A549 (cell line): ENCODE measurements at regions not wholly inside any gene's neighbourhood (a gene's known extent, or its start where the extent isn't known, plus 50 kb on each side); places are given as distances from the start of the nearest gene placed in this dataset.

Experiments used
- ATAC-seq, 2 experiments: fragments of 200-7000 bp in 1 of 2; fragments of >200 bp in 1 of 2; cut with Nextera tagmentation in 1 of 2; cut with Tn5 transposase in 1 of 2; 3 replicates each; pipeline versions ENCODE4 v1.8.0 to v1.9.1; 2018 to 2020; ENCODE audit warnings: mild to moderate bottlenecking in 1 of 2, moderate library complexity in 1 of 2
- CTCF ChIA-PET: fragments of 300-600 bp; sonication (Branson Sonifier 250); formaldehyde crosslinking; extraction: SDS; loops from one replicate; lab custom pipeline; 2021; ENCODE audit warnings: antibody characterized with exemption, inconsistent platforms; lab: Yijun Ruan, JAX
- POLR2A ChIA-PET: fragments of 350-600 bp; formaldehyde crosslinking; extraction: SDS; loops from one replicate; lab custom pipeline; 2021; ENCODE audit warnings: antibody characterized with exemption, inconsistent platforms; lab: Yijun Ruan, JAX
- DNase-seq, 2 experiments: peaks; one replicate each; pipeline versions ENCODE4 v3.0.0 to v3.0.0-alpha.2; 2011 to 2016; ENCODE audit warnings: low read depth in 1 of 2, low spot score in 1 of 2
- FAIRE-seq: peaks from 2 replicates; lab custom pipeline; 2011; peaks lifted over from hg19 to GRCh38; lab: Jason Lieb, UNC
- H3K27ac ChIP-seq, 2 experiments: fragments of >200 bp; sonication (Bioruptor Twin); formaldehyde crosslinking; 3 replicates each; pipeline ENCODE4 v1.5.1; 2016 to 2017
- H3K4me1 ChIP-seq: fragments of >200 bp; sonication (Bioruptor Twin); formaldehyde crosslinking; 3 replicates; pipeline ENCODE4 v1.6.1; 2016
- H3K4me2 ChIP-seq: fragments of >200 bp; sonication (Bioruptor Twin); formaldehyde crosslinking; 3 replicates; pipeline ENCODE4 v1.6.1; 2016
- H3K4me3 ChIP-seq: fragments of >200 bp; sonication (Bioruptor Twin); formaldehyde crosslinking; 3 replicates; pipeline ENCODE4 v1.5.1; 2016
- H3K9me3 ChIP-seq: fragments of >200 bp; sonication (Bioruptor Twin); formaldehyde crosslinking; 3 replicates; pipeline ENCODE4 v1.6.1; 2016
- BHLHE40 ChIP-seq: IDR thresholded peaks from 2 replicates; pipeline ENCODE4 v1.6.1; 2012; ENCODE audit warnings: low read depth, low read length, inconsistent platforms
- E2F6 ChIP-seq: IDR thresholded peaks from 2 replicates; pipeline ENCODE4 v1.6.1; 2012; ENCODE audit warnings: low read depth, borderline replicate concordance
- EHMT2 ChIP-seq: fragments of 200-600 bp; sonication (generic); IDR thresholded peaks from 2 replicates; pipeline ENCODE4 v1.6.1; 2016; ENCODE audit warnings: antibody characterized with exemption, low read depth, mild to moderate bottlenecking, moderate library complexity
- ELK1 ChIP-seq: fragments of 150-350 bp; IDR thresholded peaks from 2 replicates; pipeline ENCODE4 v1.6.1; 2014; ENCODE audit warnings: low read depth, mild to moderate bottlenecking, low read length
- ESRRA ChIP-seq: fragments of 150-350 bp; IDR thresholded peaks from 2 replicates; pipeline ENCODE4 v1.6.1; 2014; ENCODE audit warnings: mild to moderate bottlenecking, low read length, borderline replicate concordance
- FOSB ChIP-seq: fragments of 250-450 bp; sonication (Bioruptor Pico); IDR thresholded peaks from 2 replicates; pipeline ENCODE4 v1.5.0; 2020; ENCODE audit warnings: mild to moderate bottlenecking, moderate library complexity
- HDAC2 ChIP-seq: fragments of 200-600 bp; sonication (generic); IDR thresholded peaks from 2 replicates; pipeline ENCODE4 v1.6.1; 2016
- HEYL ChIP-seq: fragments of 250-450 bp; sonication (Bioruptor Pico); IDR thresholded peaks from 2 replicates; pipeline ENCODE4 v1.8.0; 2021; ENCODE audit warnings: mild to moderate bottlenecking, moderate library complexity
- JUNB ChIP-seq: fragments of >200 bp; sonication (Bioruptor Twin); formaldehyde crosslinking; IDR thresholded peaks from 2 replicates; pipeline ENCODE4 v1.6.1; 2016
- KDM1A ChIP-seq: fragments of 200-600 bp; sonication (generic); IDR thresholded peaks from 2 replicates; pipeline ENCODE4 v1.6.1; 2016; ENCODE audit warnings: low read depth, mild to moderate bottlenecking
- KDM5A ChIP-seq: fragments of 200-600 bp; sonication (generic); IDR thresholded peaks from 2 replicates; pipeline ENCODE4 v1.6.1; 2016; ENCODE audit warnings: antibody characterized with exemption, mild to moderate bottlenecking
- MYC ChIP-seq: IDR thresholded peaks from 2 replicates; pipeline ENCODE4 v1.6.1; 2012; ENCODE audit warnings: mild to moderate bottlenecking, inconsistent platforms, low read length, improper control_type of control experiment, borderline replicate concordance
- NFE2L2 ChIP-seq: fragments of 150-350 bp; conservative IDR thresholded peaks from 2 replicates; pipeline ENCODE4 v1.6.1; 2014; ENCODE audit warnings: low read length
- PBX3 ChIP-seq: IDR thresholded peaks from 2 replicates; pipeline ENCODE4 v1.6.1; 2012
- POLR2A ChIP-seq: IDR thresholded peaks from 2 replicates; pipeline ENCODE4 v1.6.1; 2012; ENCODE audit warnings: mild to moderate bottlenecking, low read length
- POLR2AphosphoS2 ChIP-seq: conservative IDR thresholded peaks from 2 replicates; pipeline ENCODE4 v1.6.1; 2012; ENCODE audit warnings: low read length, improper control_type of control experiment, inconsistent platforms
- RFX5 ChIP-seq: fragments of 450-650 bp; IDR thresholded peaks from 2 replicates; pipeline ENCODE4 v1.7.1; 2014; ENCODE audit warnings: antibody characterized with exemption, mild to moderate bottlenecking, moderate library complexity
- SMC3 ChIP-seq: fragments of >200 bp; sonication (Bioruptor Twin); formaldehyde crosslinking; IDR thresholded peaks from 3 replicates; pipeline ENCODE4 v1.6.1; 2018; ENCODE audit warnings: inconsistent platforms
- ZFP36 ChIP-seq: fragments of 450-650 bp; IDR thresholded peaks from 2 replicates; pipeline ENCODE4 v1.6.1; 2014; ENCODE audit warnings: borderline replicate concordance; ENCODE audit not compliant: partially characterized antibody
- WGBS: methylation state at CpG from one replicate; pipeline ENCODE4 v1.1.6; 2017; ENCODE audit errors: missing lambda C conversion rate; 5-methylcytosine and 5-hydroxymethylcytosine counted together
- TF ChIP-seq, protein P1 (sequence below): fragments of >200 bp; sonication (Bioruptor Twin); formaldehyde crosslinking; IDR thresholded peaks from 3 replicates; pipeline ENCODE4 v1.6.1; 2016
- TF ChIP-seq, protein P2 (sequence below): IDR thresholded peaks from 2 replicates; pipeline ENCODE4 v1.6.1; 2012

DNA sequence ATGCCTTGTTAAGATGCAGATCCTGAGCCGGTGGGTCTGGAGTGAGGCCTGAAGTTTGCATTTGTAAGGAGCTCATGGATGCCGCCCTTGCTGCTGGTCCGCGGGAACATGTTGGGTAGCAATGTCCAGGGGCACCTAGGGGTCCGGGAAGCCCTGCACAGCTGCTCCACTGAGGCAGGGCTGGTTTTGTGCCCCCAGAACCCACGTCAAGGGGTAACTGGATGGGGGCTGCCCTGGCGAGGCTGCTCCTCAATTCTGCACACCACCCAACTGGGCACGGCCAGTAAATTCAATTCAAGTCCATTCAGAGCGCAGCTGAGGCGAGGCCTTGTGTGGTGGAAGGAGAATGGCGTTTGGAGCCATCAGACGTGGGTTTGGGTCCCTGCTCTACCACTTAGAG lies 246.3 kb upstream of the PITRM1 start (continued):
- TF ChIP-seq E2F6 (no peak), SMC3 (no peak), MYC (no peak)

DNA sequence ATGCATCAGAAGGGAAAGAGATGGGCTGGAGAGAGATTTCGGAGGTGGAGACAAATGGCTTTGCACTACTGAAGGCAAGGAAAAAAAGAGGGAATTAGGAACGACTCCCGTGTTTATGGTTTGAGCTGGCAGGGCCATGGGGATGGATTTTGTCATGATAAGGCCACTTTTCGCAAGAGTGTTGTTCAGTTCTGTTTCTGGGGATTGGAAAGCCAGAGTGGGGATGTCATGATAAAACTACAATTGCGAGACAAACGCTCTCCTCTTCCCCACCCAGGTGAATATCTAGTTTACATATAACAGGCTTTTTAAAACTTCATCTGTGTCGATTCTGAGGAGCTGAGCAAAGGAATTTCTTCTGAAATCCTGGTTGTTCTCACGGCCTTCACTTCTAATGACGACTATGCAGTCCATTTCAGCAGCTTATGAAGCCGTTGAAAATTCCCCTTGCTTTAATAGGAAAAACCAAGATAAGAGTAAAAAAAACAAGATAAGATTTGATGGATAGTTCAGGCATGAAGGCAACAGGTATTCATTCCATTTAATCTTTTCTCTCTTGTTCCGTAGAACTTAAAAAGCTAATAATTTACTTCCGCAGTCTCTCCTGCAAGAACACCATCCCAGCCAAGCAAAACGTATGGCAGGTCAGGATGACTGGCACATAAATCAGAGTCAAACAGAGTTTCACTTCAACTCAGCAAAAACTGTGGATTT lies 245.6 kb upstream of the PITRM1 start:
- CTCF ChIA-PET, result no interaction called here
- Histone ChIP-seq H3K4me3 (no peak overlapping the region), H3K4me1 (no peaks in the 10 kb centered on the region)
- 75% methylated on average over 13 of the region's 13 CpGs for WGBS
- FAIRE-seq (no peak), DNase-seq (no peak)
- TF ChIP-seq HEYL (CRISPR knock-in tag) (no peak), NFE2L2 (0 out of 2 replicates have a peak, but pooled peaks have one; percentile 13)
- TF ChIP-seq, all 56 proteins: peak for 1
- Histone ChIP-seq H3K27ac (no peak overlapping the region), H3K9me3 (no peaks in the 10 kb centered on the region), H3K4me2 (no peak overlapping the region)
- ATAC-seq, result no peak
- POLR2A ChIA-PET, result no interaction called here

GRCh38 chr10:3417096-3417495 lies 244.5 kb upstream of the PITRM1 start:
- 93% methylated on average over 9 of the region's 9 CpGs for WGBS
- no peak for FAIRE-seq
- H3K9me3 ChIP-seq, result no peaks in the 10 kb centered on the region
- no peak for ATAC-seq
- ChIA-PET CTCF (interaction anchor here (0.9 kb wide), 1 partner anchor 176 kb away, joined by 3 read pairs; no protein-coding TSS in a partner anchor), POLR2A (no interaction called here)
- TF ChIP-seq POLR2A, result no peak
- TF ChIP-seq ESRRA, result no peak
- no peak for TF ChIP-seq ZFP36
- no peak for TF ChIP-seq HDAC2
- TF ChIP-seq JUNB, result no peak
- TF ChIP-seq, protein P1, sequence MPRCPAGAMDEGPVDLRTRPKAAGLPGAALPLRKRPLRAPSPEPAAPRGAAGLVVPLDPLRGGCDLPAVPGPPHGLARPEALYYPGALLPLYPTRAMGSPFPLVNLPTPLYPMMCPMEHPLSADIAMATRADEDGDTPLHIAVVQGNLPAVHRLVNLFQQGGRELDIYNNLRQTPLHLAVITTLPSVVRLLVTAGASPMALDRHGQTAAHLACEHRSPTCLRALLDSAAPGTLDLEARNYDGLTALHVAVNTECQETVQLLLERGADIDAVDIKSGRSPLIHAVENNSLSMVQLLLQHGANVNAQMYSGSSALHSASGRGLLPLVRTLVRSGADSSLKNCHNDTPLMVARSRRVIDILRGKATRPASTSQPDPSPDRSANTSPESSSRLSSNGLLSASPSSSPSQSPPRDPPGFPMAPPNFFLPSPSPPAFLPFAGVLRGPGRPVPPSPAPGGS, result no peak
- no peak for TF ChIP-seq FOSB (CRISPR knock-in tag)
- no peak for TF ChIP-seq BHLHE40
- TF ChIP-seq PBX3, result no peak
- TF ChIP-seq KDM1A, result no peak
- no peak for TF ChIP-seq E2F6
- TF ChIP-seq RFX5, result no peak
- no peak for TF ChIP-seq EHMT2
- TF ChIP-seq KDM5A, result no peak
- TF ChIP-seq POLR2AphosphoS2, result no peak
- TF ChIP-seq ELK1, result no peak
- TF ChIP-seq, protein P2, sequence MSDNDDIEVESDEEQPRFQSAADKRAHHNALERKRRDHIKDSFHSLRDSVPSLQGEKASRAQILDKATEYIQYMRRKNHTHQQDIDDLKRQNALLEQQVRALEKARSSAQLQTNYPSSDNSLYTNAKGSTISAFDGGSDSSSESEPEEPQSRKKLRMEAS, result no peak
- H3K27ac ChIP-seq, result no peak overlapping the region
- H3K4me3 ChIP-seq, result no peak overlapping the region
- H3K4me1 ChIP-seq, result no peaks in the 10 kb centered on the region
- no peak for DNase-seq
- no peak overlapping the region for H3K4me2 ChIP-seq
